RWPE2 (cell line): ENCODE measurements at regions not wholly inside any gene's neighbourhood (a gene's known extent, or its start where the extent isn't known, plus 50 kb on each side); places are given as distances from the start of the nearest gene placed in this dataset.

Source experiments
- ATAC-seq: fragments of 200-7000 bp; cut with Tn5 transposase; 3 replicates; pipeline ENCODE4 v1.9.1; 2021; ENCODE audit warnings: low read depth
- DNase-seq: peaks from one replicate; pipeline ENCODE4 v3.0.0-alpha.2; 2020; ENCODE audit warnings: low spot score
- H3K27ac ChIP-seq: fragments of 450-650 bp; 2 replicates; pipeline ENCODE4 v1.5.1; 2017; ENCODE audit warnings: mild to moderate bottlenecking; ENCODE audit not compliant: poor library complexity, severe bottlenecking
- H3K27me3 ChIP-seq: fragments of 250-450 bp; sonication (Bioruptor Pico); 2 replicates; pipeline ENCODE4 v1.5.1; 2021; ENCODE audit warnings: mild to moderate bottlenecking, moderate library complexity; ENCODE audit not compliant: insufficient read depth, poor library complexity, severe bottlenecking
- H3K36me3 ChIP-seq: fragments of 250-450 bp; sonication (Bioruptor Pico); 2 replicates; pipeline ENCODE4 v1.5.1; 2020; ENCODE audit warnings: low read depth, mild to moderate bottlenecking, moderate library complexity
- H3K4me1 ChIP-seq: fragments of 250-450 bp; sonication (Bioruptor Pico); 2 replicates; pipeline ENCODE4 v1.5.1; 2021; ENCODE audit warnings: mild to moderate bottlenecking, moderate library complexity; ENCODE audit not compliant: insufficient read depth, poor library complexity, severe bottlenecking
- H3K4me3 ChIP-seq: fragments of 250-450 bp; sonication (Bioruptor Pico); 2 replicates; pipeline ENCODE4 v1.5.1; 2021; ENCODE audit warnings: mild to moderate bottlenecking, moderate library complexity; ENCODE audit not compliant: severe bottlenecking
- H3K9me3 ChIP-seq: fragments of 250-450 bp; sonication (Bioruptor Pico); 2 replicates; pipeline ENCODE4 v1.5.1; 2021; ENCODE audit warnings: mild to moderate bottlenecking, moderate library complexity; ENCODE audit not compliant: severe bottlenecking
- TF ChIP-seq, protein P1 (sequence below): fragments of 450-650 bp; IDR thresholded peaks from one replicate; pipeline ENCODE4 v1.5.1; 2017; ENCODE audit warnings: mild to moderate bottlenecking, moderate library complexity; ENCODE audit not compliant: poor library complexity, severe bottlenecking

GRCh38 chr4:26001816-26002215 is 87.8 kb downstream of the SMIM20 start:
- H3K4me3 ChIP-seq: no peak overlapping the region
- TF ChIP-seq, protein P1, sequence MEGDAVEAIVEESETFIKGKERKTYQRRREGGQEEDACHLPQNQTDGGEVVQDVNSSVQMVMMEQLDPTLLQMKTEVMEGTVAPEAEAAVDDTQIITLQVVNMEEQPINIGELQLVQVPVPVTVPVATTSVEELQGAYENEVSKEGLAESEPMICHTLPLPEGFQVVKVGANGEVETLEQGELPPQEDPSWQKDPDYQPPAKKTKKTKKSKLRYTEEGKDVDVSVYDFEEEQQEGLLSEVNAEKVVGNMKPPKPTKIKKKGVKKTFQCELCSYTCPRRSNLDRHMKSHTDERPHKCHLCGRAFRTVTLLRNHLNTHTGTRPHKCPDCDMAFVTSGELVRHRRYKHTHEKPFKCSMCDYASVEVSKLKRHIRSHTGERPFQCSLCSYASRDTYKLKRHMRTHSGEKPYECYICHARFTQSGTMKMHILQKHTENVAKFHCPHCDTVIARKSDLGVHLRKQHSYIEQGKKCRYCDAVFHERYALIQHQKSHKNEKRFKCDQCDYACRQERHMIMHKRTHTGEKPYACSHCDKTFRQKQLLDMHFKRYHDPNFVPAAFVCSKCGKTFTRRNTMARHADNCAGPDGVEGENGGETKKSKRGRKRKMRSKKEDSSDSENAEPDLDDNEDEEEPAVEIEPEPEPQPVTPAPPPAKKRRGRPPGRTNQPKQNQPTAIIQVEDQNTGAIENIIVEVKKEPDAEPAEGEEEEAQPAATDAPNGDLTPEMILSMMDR: no peak
- H3K27me3 ChIP-seq: no peaks in the 10 kb centered on the region
- no peaks in the 10 kb centered on the region for H3K4me1 ChIP-seq
- DNase-seq (no peak), ATAC-seq (no peak)
- H3K27ac ChIP-seq: no peak overlapping the region
- H3K36me3 ChIP-seq: no peaks in the 10 kb centered on the region
- no peaks in the 10 kb centered on the region for H3K9me3 ChIP-seq

DNA sequence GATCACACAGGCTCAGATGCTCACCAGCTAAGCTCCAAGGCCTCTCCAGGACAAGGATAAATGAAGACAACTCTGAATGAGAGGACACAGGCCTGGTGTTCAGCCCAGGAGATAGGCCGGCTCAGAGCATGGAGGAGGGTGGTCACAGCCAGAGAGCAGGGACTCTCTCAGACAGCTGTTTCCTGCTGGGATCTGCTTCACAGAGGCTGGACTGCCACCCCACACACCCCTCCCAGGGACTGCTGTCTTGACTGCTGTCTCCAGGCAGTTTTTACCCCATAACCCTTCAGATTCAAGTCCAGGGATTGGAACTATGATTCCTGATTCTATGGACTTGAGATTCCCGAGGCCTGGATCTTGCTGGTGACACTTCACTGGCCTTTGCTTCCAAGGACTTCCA is 89.0 kb downstream of the SMIM20 start:
- Histone ChIP-seq H3K4me3 (no peak overlapping the region), H3K9me3 (no peaks in the 10 kb centered on the region), H3K27ac (no peak overlapping the region), H3K27me3 (no peaks in the 10 kb centered on the region), H3K4me1 (no peaks in the 10 kb centered on the region), H3K36me3 (no peaks in the 10 kb centered on the region)
- ATAC-seq (no peak), DNase-seq (no peak)
- TF ChIP-seq, protein P1: no peak

GRCh38 chr4:26004290-26004689 is 90.3 kb downstream of the SMIM20 start:
- Histone ChIP-seq H3K27ac (no peak overlapping the region), H3K36me3 (no peaks in the 10 kb centered on the region), H3K4me3 (no peak overlapping the region), H3K4me1 (no peaks in the 10 kb centered on the region), H3K27me3 (no peaks in the 10 kb centered on the region), H3K9me3 (peaks cover 4% of the 10 kb centered on the region)
- TF ChIP-seq, protein P1: no peak
- no peak for DNase-seq
- ATAC-seq: no peak

DNA sequence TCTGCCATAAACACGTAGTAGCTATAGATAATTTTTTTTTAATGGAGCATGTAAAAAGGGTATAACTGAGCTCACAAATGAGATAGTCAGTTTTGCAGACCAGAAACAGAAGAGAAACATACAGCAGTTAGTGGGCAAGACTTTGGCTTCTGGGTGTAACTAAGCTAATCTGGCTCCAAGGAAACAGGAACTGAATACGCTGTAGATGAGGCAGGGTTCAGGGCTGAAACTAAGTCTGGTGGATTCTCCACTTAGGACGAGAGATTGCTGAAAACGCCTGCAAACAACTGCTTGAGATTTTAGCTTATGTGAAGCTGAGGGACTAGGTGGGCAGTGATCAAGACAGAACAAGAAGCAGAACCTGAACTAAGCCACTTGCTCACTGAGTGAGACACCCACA is 91.7 kb downstream of the SMIM20 start:
- peaks cover 4% of the 10 kb centered on the region for H3K9me3 ChIP-seq
- TF ChIP-seq, protein P1: no peak
- H3K27me3 ChIP-seq: no peaks in the 10 kb centered on the region
- no peaks in the 10 kb centered on the region for H3K36me3 ChIP-seq
- no peaks in the 10 kb centered on the region for H3K4me1 ChIP-seq
- no peak overlapping the region for H3K4me3 ChIP-seq
- H3K27ac ChIP-seq: no peak overlapping the region
- no peak for ATAC-seq
- DNase-seq: no peak

- TF ChIP-seq, protein P1: no peak
- Histone ChIP-seq H3K4me1 (no peaks in the 10 kb centered on the region), H3K9me3 (peaks cover 4% of the 10 kb centered on the region), H3K4me3 (no peak overlapping the region), H3K36me3 (no peaks in the 10 kb centered on the region), H3K27ac (no peak overlapping the region), H3K27me3 (no peaks in the 10 kb centered on the region)
- DNase-seq (no peak), ATAC-seq (no peak)
Measured at GRCh38 chr4:26008737-26009136, 94.7 kb downstream of the SMIM20 start.
